ENCODE measurements at regions not wholly inside any gene's neighbourhood (a gene's known extent, or its start where the extent isn't known, plus 50 kb on each side); places are given as distances from the start of the nearest gene placed in this dataset.

DNA sequence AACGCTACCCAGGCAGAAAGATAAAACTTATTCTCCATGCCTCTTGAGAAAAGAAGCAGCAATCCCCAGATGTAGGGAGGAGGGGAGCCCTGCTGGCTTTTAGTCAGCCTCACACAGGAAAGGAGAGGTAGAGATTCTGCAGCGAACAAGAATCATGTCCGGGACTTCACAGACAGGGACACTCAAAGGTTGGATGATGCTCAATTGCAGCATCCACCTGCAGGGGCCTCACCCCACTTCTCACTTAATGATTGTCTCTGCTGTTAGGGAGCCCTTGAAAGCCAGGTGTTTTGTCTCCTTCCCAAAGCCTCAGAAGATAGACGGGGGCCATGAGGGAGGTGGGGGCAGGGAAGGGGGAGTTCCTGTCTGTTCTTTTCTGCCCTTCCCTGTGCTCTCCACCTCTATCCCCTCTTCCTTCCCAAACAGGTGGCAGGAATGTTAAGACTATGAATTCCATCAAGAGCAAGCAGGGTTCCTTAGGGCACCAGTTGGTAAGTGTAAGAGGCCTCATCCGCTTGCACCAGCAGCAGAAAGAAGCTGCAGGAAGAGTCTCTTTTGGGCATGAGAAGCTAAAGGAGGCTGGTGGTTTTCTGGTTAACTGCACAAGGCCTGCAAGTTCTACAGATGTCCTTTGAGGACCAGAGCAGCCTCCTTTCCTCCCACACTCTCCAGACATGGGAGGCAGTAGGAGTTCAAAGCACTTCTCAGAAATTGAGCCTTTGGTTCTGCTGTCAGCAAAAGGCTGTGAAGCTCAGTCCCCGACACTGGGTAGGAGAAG, 154.7 kb upstream of the TNP1 start:
- peaks cover 1% of the 10 kb centered on the region for H3K27me3 Mint-ChIP-seq (ENCODE audit: insufficient read depth, low read depth, poor library complexity)

More for the DNA sequence above, 154.7 kb upstream of the TNP1 start:
- Histone ChIP-seq H3K4me2 (0 out of 2 replicates have a peak overlapping the region, but pooled peaks have one; percentile 10), H4K20me1 (replicated peaks; ENCODE audit: insufficient read depth) (no peaks in the 10 kb centered on the region), H3K4me3 (no peak overlapping the region), H3K36me3 (ENCODE audit: insufficient read depth) (no peaks in the 10 kb centered on the region), H3K27ac (ENCODE audit: low read depth) (no peak overlapping the region), H3K79me2 (replicated peaks; ENCODE audit: insufficient read depth) (no peaks in the 10 kb centered on the region), H3F3A (replicated peaks; ENCODE audit: low read depth) (no peaks in the 10 kb centered on the region), H3K9me2 (ENCODE audit: insufficient read depth) (peaks cover 7% of the 10 kb centered on the region), H3K27me3 (ENCODE audit: insufficient read depth) (no peaks in the 10 kb centered on the region), H2AFZ (peak overlapping the region; percentile 52), H3K4me1 (ENCODE audit: insufficient read depth) (peaks cover 16% of the 10 kb centered on the region; the same call in 1 of the 2 replicates)
- Mint-ChIP-seq H3K36me3 (ENCODE audit: low read depth) (no peaks in the 10 kb centered on the region), H3K4me3 (no peak overlapping the region), H3K9me3 (peaks cover 4% of the 10 kb centered on the region; the same call in 2 of the 3 replicates), H3K4me1 (peaks cover 6% of the 10 kb centered on the region), H3K27ac (no peak overlapping the region)
- DNase-seq (ENCODE audit: low spot score), result peak; percentile 26
- TF ChIP-seq STAT1 (IDR thresholded peaks at IDR 0.05; ENCODE audit: unreplicated experiment) (no peak), EZH2 (IDR thresholded peaks at IDR 0.05; ENCODE audit: low read depth, unreplicated experiment) (no peak), NANOG (IDR thresholded peaks at IDR 0.05; ENCODE audit: borderline replicate concordance) (no peak)
- TF ChIP-seq, protein P1, sequence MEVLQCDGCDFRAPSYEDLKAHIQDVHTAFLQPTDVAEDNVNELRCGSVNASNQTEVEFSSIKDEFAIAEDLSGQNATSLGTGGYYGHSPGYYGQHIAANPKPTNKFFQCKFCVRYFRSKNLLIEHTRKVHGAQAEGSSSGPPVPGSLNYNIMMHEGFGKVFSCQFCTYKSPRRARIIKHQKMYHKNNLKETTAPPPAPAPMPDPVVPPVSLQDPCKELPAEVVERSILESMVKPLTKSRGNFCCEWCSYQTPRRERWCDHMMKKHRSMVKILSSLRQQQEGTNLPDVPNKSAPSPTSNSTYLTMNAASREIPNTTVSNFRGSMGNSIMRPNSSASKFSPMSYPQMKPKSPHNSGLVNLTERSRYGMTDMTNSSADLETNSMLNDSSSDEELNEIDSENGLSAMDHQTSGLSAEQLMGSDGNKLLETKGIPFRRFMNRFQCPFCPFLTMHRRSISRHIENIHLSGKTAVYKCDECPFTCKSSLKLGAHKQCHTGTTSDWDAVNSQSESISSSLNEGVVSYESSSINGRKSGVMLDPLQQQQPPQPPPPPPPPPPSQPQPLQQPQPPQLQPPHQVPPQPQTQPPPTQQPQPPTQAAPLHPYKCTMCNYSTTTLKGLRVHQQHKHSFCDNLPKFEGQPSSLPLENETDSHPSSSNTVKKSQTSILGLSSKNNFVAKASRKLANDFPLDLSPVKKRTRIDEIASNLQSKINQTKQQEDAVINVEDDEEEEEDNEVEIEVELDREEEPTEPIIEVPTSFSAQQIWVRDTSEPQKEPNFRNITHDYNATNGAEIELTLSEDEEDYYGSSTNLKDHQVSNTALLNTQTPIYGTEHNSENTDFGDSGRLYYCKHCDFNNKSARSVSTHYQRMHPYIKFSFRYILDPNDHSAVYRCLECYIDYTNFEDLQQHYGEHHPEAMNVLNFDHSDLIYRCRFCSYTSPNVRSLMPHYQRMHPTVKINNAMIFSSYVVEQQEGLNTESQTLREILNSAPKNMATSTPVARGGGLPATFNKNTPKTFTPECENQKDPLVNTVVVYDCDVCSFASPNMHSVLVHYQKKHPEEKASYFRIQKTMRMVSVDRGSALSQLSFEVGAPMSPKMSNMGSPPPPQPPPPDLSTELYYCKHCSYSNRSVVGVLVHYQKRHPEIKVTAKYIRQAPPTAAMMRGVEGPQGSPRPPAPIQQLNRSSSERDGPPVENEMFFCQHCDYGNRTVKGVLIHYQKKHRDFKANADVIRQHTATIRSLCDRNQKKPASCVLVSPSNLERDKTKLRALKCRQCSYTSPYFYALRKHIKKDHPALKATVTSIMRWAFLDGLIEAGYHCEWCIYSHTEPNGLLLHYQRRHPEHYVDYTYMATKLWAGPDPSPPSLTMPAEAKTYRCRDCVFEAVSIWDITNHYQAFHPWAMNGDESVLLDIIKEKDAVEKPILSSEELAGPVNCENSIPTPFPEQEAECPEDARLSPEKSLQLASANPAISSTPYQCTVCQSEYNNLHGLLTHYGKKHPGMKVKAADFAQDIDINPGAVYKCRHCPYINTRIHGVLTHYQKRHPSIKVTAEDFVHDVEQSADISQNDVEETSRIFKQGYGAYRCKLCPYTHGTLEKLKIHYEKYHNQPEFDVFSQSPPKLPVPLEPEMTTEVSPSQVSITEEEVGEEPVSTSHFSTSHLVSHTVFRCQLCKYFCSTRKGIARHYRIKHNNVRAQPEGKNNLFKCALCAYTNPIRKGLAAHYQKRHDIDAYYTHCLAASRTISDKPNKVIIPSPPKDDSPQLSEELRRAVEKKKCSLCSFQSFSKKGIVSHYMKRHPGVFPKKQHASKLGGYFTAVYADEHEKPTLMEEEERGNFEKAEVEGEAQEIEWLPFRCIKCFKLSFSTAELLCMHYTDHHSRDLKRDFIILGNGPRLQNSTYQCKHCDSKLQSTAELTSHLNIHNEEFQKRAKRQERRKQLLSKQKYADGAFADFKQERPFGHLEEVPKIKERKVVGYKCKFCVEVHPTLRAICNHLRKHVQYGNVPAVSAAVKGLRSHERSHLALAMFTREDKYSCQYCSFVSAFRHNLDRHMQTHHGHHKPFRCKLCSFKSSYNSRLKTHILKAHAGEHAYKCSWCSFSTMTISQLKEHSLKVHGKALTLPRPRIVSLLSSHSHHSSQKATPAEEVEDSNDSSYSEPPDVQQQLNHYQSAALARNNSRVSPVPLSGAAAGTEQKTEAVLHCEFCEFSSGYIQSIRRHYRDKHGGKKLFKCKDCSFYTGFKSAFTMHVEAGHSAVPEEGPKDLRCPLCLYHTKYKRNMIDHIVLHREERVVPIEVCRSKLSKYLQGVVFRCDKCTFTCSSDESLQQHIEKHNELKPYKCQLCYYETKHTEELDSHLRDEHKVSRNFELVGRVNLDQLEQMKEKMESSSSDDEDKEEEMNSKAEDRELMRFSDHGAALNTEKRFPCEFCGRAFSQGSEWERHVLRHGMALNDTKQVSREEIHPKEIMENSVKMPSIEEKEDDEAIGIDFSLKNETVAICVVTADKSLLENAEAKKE (CRISPR knock-in tag; IDR thresholded peaks at IDR 0.05), result 0 out of 2 replicates have a peak, but pooled peaks have one; percentile 24
- peak; percentile 40 for ATAC-seq
